HEK293T (cell line): ENCODE measurements at regions not wholly inside any gene's neighbourhood (a gene's known extent, or its start where the extent isn't known, plus 50 kb on each side); places are given as distances from the start of the nearest gene placed in this dataset.
"Not testable (repeated sequence)": the region's sequence is repeated elsewhere in the genome, so short reads cannot be mapped to it uniquely, and the experiment has no call there.

Source experiments
- HDGF ChIP-seq: fragments of 450-650 bp; IDR thresholded peaks from 2 replicates; pipeline ENCODE4 v1.6.1; 2017; ENCODE audit warnings: antibody characterized with exemption, borderline replicate concordance
- SUZ12 ChIP-seq: fragments of 450-650 bp; IDR thresholded peaks from 2 replicates; pipeline ENCODE4 v1.6.1; 2016; ENCODE audit warnings: mild to moderate bottlenecking
- TF ChIP-seq, protein P1 (sequence below): fragments of 450-650 bp; IDR thresholded peaks from 2 replicates; pipeline ENCODE4 v1.6.1; 2016

DNA sequence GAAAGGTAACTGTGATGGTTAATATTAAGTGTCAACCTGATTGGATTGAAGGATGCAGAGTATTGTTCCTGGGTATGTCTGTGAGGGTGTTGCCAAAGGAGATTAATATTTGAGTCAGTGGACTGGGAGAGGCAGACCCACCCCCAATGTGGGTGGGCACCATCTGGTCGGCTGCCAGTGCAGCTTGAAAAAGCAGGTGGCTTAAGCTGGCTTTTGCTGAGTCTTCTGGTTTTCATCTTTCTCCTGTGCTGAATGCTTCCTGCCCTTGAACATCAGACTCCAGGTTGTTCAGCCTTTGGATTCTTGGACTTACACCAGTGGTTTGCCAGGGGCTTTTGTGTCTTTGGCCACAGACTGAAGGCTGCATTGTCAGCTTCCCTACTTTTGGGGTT lies 243.2 kb downstream of the ATXN7L3B start:
- TF ChIP-seq SUZ12, HDGF: not testable (repeated sequence)
- TF ChIP-seq, protein P1, sequence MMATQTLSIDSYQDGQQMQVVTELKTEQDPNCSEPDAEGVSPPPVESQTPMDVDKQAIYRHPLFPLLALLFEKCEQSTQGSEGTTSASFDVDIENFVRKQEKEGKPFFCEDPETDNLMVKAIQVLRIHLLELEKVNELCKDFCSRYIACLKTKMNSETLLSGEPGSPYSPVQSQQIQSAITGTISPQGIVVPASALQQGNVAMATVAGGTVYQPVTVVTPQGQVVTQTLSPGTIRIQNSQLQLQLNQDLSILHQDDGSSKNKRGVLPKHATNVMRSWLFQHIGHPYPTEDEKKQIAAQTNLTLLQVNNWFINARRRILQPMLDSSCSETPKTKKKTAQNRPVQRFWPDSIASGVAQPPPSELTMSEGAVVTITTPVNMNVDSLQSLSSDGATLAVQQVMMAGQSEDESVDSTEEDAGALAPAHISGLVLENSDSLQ, result not testable (repeated sequence)
